ENCODE measurements at regions not wholly inside any gene's neighbourhood (a gene's known extent, or its start where the extent isn't known, plus 50 kb on each side); places are given as distances from the start of the nearest gene placed in this dataset.
"Not testable (repeated sequence)": the region's sequence is repeated elsewhere in the genome, so short reads cannot be mapped to it uniquely, and the experiment has no call there.

DNA sequence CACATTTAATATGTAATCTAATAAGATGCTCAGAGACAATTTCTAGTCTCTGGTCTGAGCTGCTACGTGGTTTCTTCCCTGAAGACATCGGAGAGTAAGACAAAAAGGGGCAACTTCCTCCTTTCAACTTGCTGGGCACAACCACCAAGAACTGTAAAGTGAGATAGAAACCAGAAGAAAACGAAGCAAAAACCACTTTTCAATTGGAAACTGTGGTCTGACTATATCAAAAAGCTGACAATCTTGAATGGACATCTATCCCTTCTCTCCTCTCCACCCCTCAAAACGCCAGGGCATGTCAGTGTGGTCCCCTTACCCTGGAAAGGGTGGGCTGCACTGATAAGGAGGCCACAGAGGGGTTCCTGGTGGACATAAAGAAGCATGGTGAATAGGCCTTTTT lies 269.1 kb downstream of the CD83 start (continued):
- TF ChIP-seq ZNF589 (CRISPR knock-in tag; conservative IDR thresholded peaks at IDR 0.05) (no peak), ATF7-NPFF (CRISPR knock-in tag; IDR thresholded peaks at IDR 0.05; ENCODE audit: low read depth) (no peak), CHCHD3 (CRISPR knock-in tag; IDR thresholded peaks at IDR 0.05) (no peak), SATB2 (CRISPR knock-in tag; IDR thresholded peaks at IDR 0.05) (no peak), ZNF263 (CRISPR knock-in tag; IDR thresholded peaks at IDR 0.05) (no peak)
- TF ChIP-seq, protein P1, sequence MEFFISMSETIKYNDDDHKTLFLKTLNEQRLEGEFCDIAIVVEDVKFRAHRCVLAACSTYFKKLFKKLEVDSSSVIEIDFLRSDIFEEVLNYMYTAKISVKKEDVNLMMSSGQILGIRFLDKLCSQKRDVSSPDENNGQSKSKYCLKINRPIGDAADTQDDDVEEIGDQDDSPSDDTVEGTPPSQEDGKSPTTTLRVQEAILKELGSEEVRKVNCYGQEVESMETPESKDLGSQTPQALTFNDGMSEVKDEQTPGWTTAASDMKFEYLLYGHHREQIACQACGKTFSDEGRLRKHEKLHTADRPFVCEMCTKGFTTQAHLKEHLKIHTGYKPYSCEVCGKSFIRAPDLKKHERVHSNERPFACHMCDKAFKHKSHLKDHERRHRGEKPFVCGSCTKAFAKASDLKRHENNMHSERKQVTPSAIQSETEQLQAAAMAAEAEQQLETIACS (CRISPR knock-in tag; IDR thresholded peaks at IDR 0.05) = no peak

DNA sequence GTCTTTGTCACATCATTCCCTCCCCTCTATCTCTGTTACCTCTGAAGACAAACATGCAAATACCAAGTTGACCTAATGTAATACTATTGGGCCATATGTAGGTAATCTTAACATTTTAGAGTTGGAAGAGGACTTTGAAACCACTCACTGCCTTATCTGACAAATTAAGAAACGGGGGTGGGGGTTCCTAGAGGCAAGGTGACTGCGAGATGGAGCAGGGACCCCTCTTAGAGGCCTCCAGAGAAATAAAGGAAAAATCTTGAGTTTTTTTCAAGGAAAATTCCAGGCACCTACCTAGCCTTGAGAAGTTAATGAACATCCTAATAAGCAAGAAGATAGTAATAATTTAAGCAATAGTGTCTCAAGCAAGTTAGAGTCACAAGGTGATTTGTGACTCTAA lies 270.8 kb downstream of the CD83 start:
- no peak for TF ChIP-seq ZNF746 (CRISPR knock-in tag; IDR thresholded peaks at IDR 0.05)
- TF ChIP-seq ZNF232 (CRISPR knock-in tag; IDR thresholded peaks at IDR 0.05; ENCODE audit: borderline replicate concordance) = no peak
- TF ChIP-seq, protein P2, sequence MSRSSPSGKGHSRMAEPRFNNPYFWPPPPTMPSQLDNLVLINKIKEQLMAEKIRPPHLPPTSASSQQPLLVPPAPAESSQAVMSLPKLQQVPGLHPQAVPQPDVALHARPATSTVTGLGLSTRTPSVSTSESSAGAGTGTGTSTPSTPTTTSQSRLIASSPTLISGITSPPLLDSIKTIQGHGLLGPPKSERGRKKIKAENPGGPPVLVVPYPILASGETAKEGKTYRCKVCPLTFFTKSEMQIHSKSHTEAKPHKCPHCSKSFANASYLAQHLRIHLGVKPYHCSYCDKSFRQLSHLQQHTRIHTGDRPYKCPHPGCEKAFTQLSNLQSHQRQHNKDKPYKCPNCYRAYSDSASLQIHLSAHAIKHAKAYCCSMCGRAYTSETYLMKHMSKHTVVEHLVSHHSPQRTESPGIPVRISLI (CRISPR knock-in tag; IDR thresholded peaks at IDR 0.05; ENCODE audit: borderline replicate concordance) = no peak
- Histone ChIP-seq H3K79me2 (ENCODE audit: insufficient read depth, low read length) (no peaks in the 10 kb centered on the region), H3K27ac (ENCODE audit: extremely low read length, insufficient read depth, low read length) (no peak overlapping the region), H3K9ac (ENCODE audit: insufficient read depth, low read depth, low read length) (no peak overlapping the region), H3K4me3 (replicated peaks in 1 of 3; ENCODE audit: insufficient read depth in 1 of 3, low read depth in 2 of 3, low read length in 3 of 3) (no peak overlapping the region), H3K4me2 (ENCODE audit: low read depth, low read length) (no peak overlapping the region), H3K9me3 (ENCODE audit: low read length) (no peaks in the 10 kb centered on the region), H4K20me1 (ENCODE audit: insufficient read depth, low read length) (no peaks in the 10 kb centered on the region), H3K27me3 (ENCODE audit: control insufficient read depth in 1 of 2, insufficient read depth in 2 of 2, low read length in 2 of 2) (no peaks in the 10 kb centered on the region), H2AFZ (ENCODE audit: low read length) (no peak overlapping the region), H3K4me1 (ENCODE audit: insufficient read depth, low read length) (peaks cover 8% of the 10 kb centered on the region), H3K36me3 (replicated peaks in 1 of 2; ENCODE audit: control insufficient read depth in 1 of 2, insufficient read depth in 2 of 2, low read length in 2 of 2) (no peaks in the 10 kb centered on the region)
- intact Hi-C loops (cut with micrococcal nuclease; ENCODE audit: unreplicated experiment) (no loop called here), in situ Hi-C loops (cut with HindIII; ENCODE audit: extremely low pct_ligation_motif_present, low pct_unique_long_range_greater_than_20kb) (no loop called here)
- ChIA-PET CTCF (ENCODE audit: low intra/inter-chr PET ratio, low total read pairs) (no interaction called here), POLR2A (no interaction called here)
- no peak for ATAC-seq
- FAIRE-seq = no peak
- DNase-seq (ENCODE audit: low spot score) = no peak
- BruUV-seq (replicated peaks) = no TSS peak
- 0% methylated on average over 2 of the region's 2 CpGs for WGBS (ENCODE audit: low lambda C conversion rate)

DNA sequence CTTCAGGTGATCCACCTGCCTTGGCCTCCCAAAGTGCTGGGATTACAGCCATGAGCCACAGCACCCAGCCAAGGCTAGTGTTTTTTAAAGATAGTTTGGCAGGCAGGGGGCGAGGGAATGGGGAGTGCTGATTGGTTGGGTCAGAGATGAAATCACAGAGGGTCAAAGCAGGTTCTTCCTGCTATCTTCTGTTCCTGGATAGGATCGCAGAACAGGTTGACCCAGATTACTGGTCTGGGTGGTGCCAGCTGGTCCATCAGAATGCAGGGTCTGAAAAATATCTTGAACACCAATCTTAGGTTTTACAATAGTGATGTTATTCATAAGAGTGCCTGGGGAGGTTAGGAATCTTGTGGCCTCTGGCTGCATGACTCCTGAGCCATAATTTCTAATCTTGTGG lies 272.2 kb downstream of the CD83 start:
- not testable (repeated sequence) for DNase-seq (ENCODE audit: low spot score)

More for the DNA sequence above, 272.2 kb downstream of the CD83 start:
- in situ Hi-C loops (cut with HindIII; ENCODE audit: extremely low pct_ligation_motif_present, low pct_unique_long_range_greater_than_20kb); FAIRE-seq; BruUV-seq (replicated peaks); ATAC-seq; H3K4me1 ChIP-seq (ENCODE audit: insufficient read depth, low read length); H3K27me3 ChIP-seq (ENCODE audit: control insufficient read depth in 1 of 2, insufficient read depth in 2 of 2, low read length in 2 of 2); H3K36me3 ChIP-seq (replicated peaks in 1 of 2; ENCODE audit: control insufficient read depth in 1 of 2, insufficient read depth in 2 of 2, low read length in 2 of 2); H3K9me3 ChIP-seq (ENCODE audit: low read length); H3K79me2 ChIP-seq (ENCODE audit: insufficient read depth, low read length); H3K4me3 ChIP-seq (replicated peaks in 1 of 3; ENCODE audit: insufficient read depth in 1 of 3, low read depth in 2 of 3, low read length in 3 of 3); H3K9ac ChIP-seq (ENCODE audit: insufficient read depth, low read depth, low read length); H2AFZ ChIP-seq (ENCODE audit: low read length); intact Hi-C loops (cut with micrococcal nuclease; ENCODE audit: unreplicated experiment); H3K4me2 ChIP-seq (ENCODE audit: low read depth, low read length); POLR2A ChIA-PET; CTCF ChIA-PET (ENCODE audit: low intra/inter-chr PET ratio, low total read pairs); H4K20me1 ChIP-seq (ENCODE audit: insufficient read depth, low read length); H3K27ac ChIP-seq (ENCODE audit: extremely low read length, insufficient read depth, low read length): not testable (repeated sequence)
- WGBS (ENCODE audit: low lambda C conversion rate) = 48% methylated on average over 2 of the region's 2 CpGs

Data from HepG2 (cell line).